Hematopoietic multipotent progenitor cell (in vitro differentiated cells): ENCODE measurements at regions not wholly inside any gene's neighbourhood (a gene's known extent, or its start where the extent isn't known, plus 50 kb on each side); places are given as distances from the start of the nearest gene placed in this dataset.
"Not testable (repeated sequence)": the region's sequence is repeated elsewhere in the genome, so short reads cannot be mapped to it uniquely, and the experiment has no call there.

Experiments
- DNase-seq, 3 donors: peaks; one replicate each; pipeline ENCODE4 v3.0.0-alpha.2; 2011 to 2015; ENCODE audit warnings: low read depth in 2 of 3, low spot score in 2 of 3

- no peak for DNase-seq
These were observed 139.3 kb upstream of the ODAD2 start for GRCh38 chr10:28137907-28138880.

- no peak for DNase-seq
These were observed 136.4 kb upstream of the ODAD2 start for GRCh38 chr10:28135258-28135657.

- no peak for DNase-seq
These were observed 131.4 kb upstream of the ODAD2 start for GRCh38 chr10:28130267-28130666.

GRCh38 chr10:28127881-28128280 lies 129.0 kb upstream of the ODAD2 start:
- DNase-seq: no peak

- DNase-seq: no peak
These were observed 126.8 kb upstream of the ODAD2 start for GRCh38 chr10:28125701-28126100.

- no peak for DNase-seq
These were observed 121.9 kb upstream of the ODAD2 start for GRCh38 chr10:28120795-28121194.

GRCh38 chr10:28120043-28120749 lies 121.3 kb upstream of the ODAD2 start:
- DNase-seq: no peak

GRCh38 chr10:28118985-28119628 lies 120.2 kb upstream of the ODAD2 start:
- no peak for DNase-seq

- DNase-seq: no peak
These were observed 114.3 kb upstream of the ODAD2 start for GRCh38 chr10:28113202-28113601.

- DNase-seq: no peak
These were observed 112.8 kb upstream of the ODAD2 start for GRCh38 chr10:28111712-28112111.

- DNase-seq: no peak
These were observed 106.7 kb upstream of the ODAD2 start for GRCh38 chr10:28105561-28105960.

GRCh38 chr10:28097633-28098032 lies 98.8 kb upstream of the ODAD2 start:
- no peak for DNase-seq

GRCh38 chr10:28095791-28096378 lies 97.0 kb upstream of the ODAD2 start:
- no peak for DNase-seq

GRCh38 chr10:28094121-28094520 lies 95.2 kb upstream of the ODAD2 start:
- DNase-seq: no peak

GRCh38 chr10:28091913-28092312 lies 93.0 kb upstream of the ODAD2 start:
- no peak for DNase-seq

GRCh38 chr10:28090506-28090905 lies 91.6 kb upstream of the ODAD2 start:
- no peak for DNase-seq

GRCh38 chr10:28089467-28089866 lies 90.6 kb upstream of the ODAD2 start:
- DNase-seq: no peak

- DNase-seq: no peak
These were observed 88.9 kb upstream of the ODAD2 start for GRCh38 chr10:28087661-28088351.

- DNase-seq: not testable (repeated sequence)
These were observed 86.9 kb upstream of the ODAD2 start for GRCh38 chr10:28085760-28086159.

- no peak for DNase-seq
These were observed 84.0 kb upstream of the ODAD2 start for GRCh38 chr10:28082885-28083284.
